Muscle layer of colon (tissue), 2 donors: ENCODE measurements at regions not wholly inside any gene's neighbourhood (a gene's known extent, or its start where the extent isn't known, plus 50 kb on each side); places are given as distances from the start of the nearest gene placed in this dataset.

Experiments
- H3K27ac ChIP-seq: one replicate; pipeline ENCODE4 v1.7.0; 2013; ENCODE audit warnings: low read depth, mild to moderate bottlenecking, low read length, moderate library complexity
- H3K27me3 ChIP-seq, 2 donors: one replicate each; pipeline ENCODE4 v1.7.0; 2013; ENCODE audit warnings: low read length in 2 of 2, mild to moderate bottlenecking in 2 of 2; ENCODE audit not compliant: insufficient read depth in 2 of 2, control insufficient read depth in 1 of 2
- H3K36me3 ChIP-seq: one replicate; pipeline ENCODE4 v1.7.0; 2013; ENCODE audit warnings: mild to moderate bottlenecking, low read length; ENCODE audit not compliant: insufficient read depth
- H3K4me1 ChIP-seq: one replicate; pipeline ENCODE4 v1.7.0; 2013; ENCODE audit warnings: mild to moderate bottlenecking, low read length; ENCODE audit not compliant: insufficient read depth
- H3K4me3 ChIP-seq, 2 donors: one replicate each; pipeline ENCODE4 v1.7.0; 2013; ENCODE audit warnings: low read length in 2 of 2, low read depth in 1 of 2, mild to moderate bottlenecking in 1 of 2, moderate library complexity in 1 of 2
- H3K9ac ChIP-seq: one replicate; pipeline ENCODE4 v1.7.0; 2013; ENCODE audit warnings: low read length
- H3K9me3 ChIP-seq: one replicate; pipeline ENCODE4 v1.7.0; 2013; ENCODE audit warnings: mild to moderate bottlenecking, low read length
- donor health status: abdominal sarcoma.
- donor health status: Adenocarcinoma of cecum.

- Histone ChIP-seq H3K9ac (no peak overlapping the region), H3K9me3 (no peaks in the 10 kb centered on the region), H3K4me3 (no peak overlapping the region), H3K27ac (no peak overlapping the region), H3K36me3 (no peaks in the 10 kb centered on the region), H3K27me3 (no peaks in the 10 kb centered on the region), H3K4me1 (no peaks in the 10 kb centered on the region)
Measured at GRCh38 chr16:65453646-65454045, 331.8 kb upstream of the CDH11 start.

GRCh38 chr16:65449526-65449925 is 327.7 kb upstream of the CDH11 start:
- Histone ChIP-seq H3K4me1 (no peaks in the 10 kb centered on the region), H3K9ac (no peak overlapping the region), H3K27ac (no peak overlapping the region), H3K36me3 (no peaks in the 10 kb centered on the region), H3K4me3 (no peak overlapping the region), H3K27me3 (no peaks in the 10 kb centered on the region), H3K9me3 (no peaks in the 10 kb centered on the region)

GRCh38 chr16:65446427-65446826 is 324.6 kb upstream of the CDH11 start:
- no peak overlapping the region for H3K27ac ChIP-seq
- no peaks in the 10 kb centered on the region for H3K4me1 ChIP-seq
- no peak overlapping the region for H3K4me3 ChIP-seq

GRCh38 chr16:65445313-65446260 is 323.7 kb upstream of the CDH11 start:
- no peaks in the 10 kb centered on the region for H3K9me3 ChIP-seq
- no peak overlapping the region for H3K4me3 ChIP-seq
- H3K4me1 ChIP-seq, result no peaks in the 10 kb centered on the region
- H3K36me3 ChIP-seq, result no peaks in the 10 kb centered on the region
- no peaks in the 10 kb centered on the region for H3K27me3 ChIP-seq
- no peak overlapping the region for H3K9ac ChIP-seq
- H3K27ac ChIP-seq, result no peak overlapping the region

More at GRCh38 chr16:65446427-65446826, 324.6 kb upstream of the CDH11 start:
- no peaks in the 10 kb centered on the region for H3K27me3 ChIP-seq
- H3K9ac ChIP-seq, result no peak overlapping the region
- H3K9me3 ChIP-seq, result no peaks in the 10 kb centered on the region
- no peaks in the 10 kb centered on the region for H3K36me3 ChIP-seq

GRCh38 chr16:65441501-65441900 is 319.6 kb upstream of the CDH11 start:
- no peaks in the 10 kb centered on the region for H3K27me3 ChIP-seq

GRCh38 chr16:65429504-65430181 is 307.8 kb upstream of the CDH11 start:
- H3K9ac ChIP-seq, result no peak overlapping the region
- H3K9me3 ChIP-seq, result no peaks in the 10 kb centered on the region
- no peaks in the 10 kb centered on the region for H3K4me1 ChIP-seq
- no peaks in the 10 kb centered on the region for H3K36me3 ChIP-seq
- no peak overlapping the region for H3K4me3 ChIP-seq
- H3K27ac ChIP-seq, result no peak overlapping the region
- no peaks in the 10 kb centered on the region for H3K27me3 ChIP-seq

More at GRCh38 chr16:65441501-65441900, 319.6 kb upstream of the CDH11 start:
- no peak overlapping the region for H3K27ac ChIP-seq
- no peaks in the 10 kb centered on the region for H3K36me3 ChIP-seq
- no peak overlapping the region for H3K9ac ChIP-seq
- H3K4me3 ChIP-seq, result no peak overlapping the region
- no peaks in the 10 kb centered on the region for H3K4me1 ChIP-seq
- H3K9me3 ChIP-seq, result no peaks in the 10 kb centered on the region

- Histone ChIP-seq H3K9ac (no peak overlapping the region), H3K9me3 (no peaks in the 10 kb centered on the region), H3K27me3 (no peaks in the 10 kb centered on the region), H3K27ac (no peak overlapping the region), H3K4me1 (no peaks in the 10 kb centered on the region), H3K36me3 (no peaks in the 10 kb centered on the region), H3K4me3 (no peak overlapping the region)
Measured at GRCh38 chr16:65426484-65426883, 304.6 kb upstream of the CDH11 start.

- Histone ChIP-seq H3K4me3 (no peak overlapping the region), H3K27me3 (no peaks in the 10 kb centered on the region), H3K9me3 (no peaks in the 10 kb centered on the region)
Measured at GRCh38 chr16:65422934-65423333, 301.1 kb upstream of the CDH11 start.

GRCh38 chr16:65421596-65421995 is 299.7 kb upstream of the CDH11 start:
- Histone ChIP-seq H3K9me3 (no peaks in the 10 kb centered on the region), H3K4me3 (no peak overlapping the region), H3K36me3 (no peaks in the 10 kb centered on the region), H3K27me3 (no peaks in the 10 kb centered on the region), H3K27ac (no peak overlapping the region), H3K9ac (no peak overlapping the region), H3K4me1 (no peaks in the 10 kb centered on the region)

More at GRCh38 chr16:65422934-65423333, 301.1 kb upstream of the CDH11 start:
- Histone ChIP-seq H3K4me1 (no peaks in the 10 kb centered on the region), H3K36me3 (no peaks in the 10 kb centered on the region), H3K27ac (no peak overlapping the region), H3K9ac (no peak overlapping the region)

- Histone ChIP-seq H3K9ac (no peak overlapping the region), H3K27ac (no peak overlapping the region), H3K9me3 (no peaks in the 10 kb centered on the region), H3K4me1 (no peaks in the 10 kb centered on the region), H3K36me3 (no peaks in the 10 kb centered on the region), H3K27me3 (no peaks in the 10 kb centered on the region), H3K4me3 (no peak overlapping the region)
Measured at GRCh38 chr16:65418435-65418834, 296.6 kb upstream of the CDH11 start.

GRCh38 chr16:65415460-65415859 is 293.6 kb upstream of the CDH11 start:
- H3K36me3 ChIP-seq, result no peaks in the 10 kb centered on the region
- no peak overlapping the region for H3K4me3 ChIP-seq
- no peak overlapping the region for H3K27ac ChIP-seq
- no peaks in the 10 kb centered on the region for H3K27me3 ChIP-seq
- H3K9ac ChIP-seq, result no peak overlapping the region
- H3K4me1 ChIP-seq, result no peaks in the 10 kb centered on the region
- no peaks in the 10 kb centered on the region for H3K9me3 ChIP-seq
